Common myeloid progenitor, CD34-positive (primary cell): ENCODE measurements at regions not wholly inside any gene's neighbourhood (a gene's known extent, or its start where the extent isn't known, plus 50 kb on each side); places are given as distances from the start of the nearest gene placed in this dataset.

Source experiments
- CTCF ChIA-PET: fragments of 350-600 bp; sonication (Branson Sonifier 250); formaldehyde crosslinking; loops from one replicate; lab custom pipeline; 2021; ENCODE audit warnings: antibody characterized with exemption; lab: Charles Lee
- POLR2A ChIA-PET: fragments of 350-600 bp; sonication (Branson Sonifier 250); formaldehyde crosslinking; loops from one replicate; lab custom pipeline; 2021; ENCODE audit warnings: antibody characterized with exemption; lab: Charles Lee
- DNase-seq, 3 donors: peaks; one replicate each; pipeline versions ENCODE4 v3.0.0 to v3.0.0-alpha.2; 2013
- H3K27ac ChIP-seq, 2 experiments: 1 replicate in 1 of 2; 2 replicates in 1 of 2; pipeline ENCODE4 v1.7.0; 2013; ENCODE audit warnings: inconsistent platforms in 2 of 2, low read length in 2 of 2, mild to moderate bottlenecking in 2 of 2, low read depth in 1 of 2, moderate library complexity in 1 of 2; ENCODE audit not compliant: severe bottlenecking in 2 of 2, insufficient read depth in 1 of 2, poor library complexity in 1 of 2
- H3K27me3 ChIP-seq, 5 experiments: replicated peaks in 2 of 5; 1 replicate in 3 of 5; 2 replicates in 2 of 5; pipeline versions ENCODE4 v1.6.1 to v1.7.0; 2013; ENCODE audit warnings: low read length in 4 of 5, mild to moderate bottlenecking in 2 of 5, moderate library complexity in 2 of 5, inconsistent platforms in 1 of 5; ENCODE audit not compliant: insufficient read depth in 5 of 5, control insufficient read depth in 4 of 5
- H3K36me3 ChIP-seq, 4 experiments: 1 replicate in 2 of 4; 2 replicates in 2 of 4; pipeline versions ENCODE4 v1.6.1 to v1.7.0; 2013; ENCODE audit warnings: low read length in 3 of 4, control low read depth in 1 of 4, mild to moderate bottlenecking in 1 of 4; ENCODE audit not compliant: control insufficient read depth in 4 of 4, insufficient read depth in 4 of 4
- H3K4me1 ChIP-seq, 4 experiments: 1 replicate in 3 of 4; 2 replicates in 1 of 4; pipeline versions ENCODE4 v1.6.1 to v1.7.1; 2013; ENCODE audit warnings: low read length in 3 of 4, mild to moderate bottlenecking in 3 of 4, control low read depth in 1 of 4, inconsistent platforms in 1 of 4, moderate library complexity in 1 of 4; ENCODE audit not compliant: control insufficient read depth in 4 of 4, insufficient read depth in 4 of 4; ENCODE audit errors: control extremely low read depth in 1 of 4
- H3K4me3 ChIP-seq, 7 experiments: 1 replicate in 4 of 7; 2 replicates in 3 of 7; pipeline versions ENCODE4 v1.5.1 to v1.7.0; 2013; ENCODE audit warnings: mild to moderate bottlenecking in 7 of 7, low read length in 6 of 7, moderate library complexity in 6 of 7, inconsistent platforms in 2 of 7, low read depth in 2 of 7, control low read depth in 1 of 7; ENCODE audit not compliant: insufficient read depth in 4 of 7, control insufficient read depth in 1 of 7; ENCODE audit errors: extremely low read depth in 1 of 7
- H3K9me3 ChIP-seq, 5 experiments: 1 replicate in 4 of 5; 2 replicates in 1 of 5; pipeline versions ENCODE4 v1.6.1 to v1.7.1; 2013; ENCODE audit warnings: low read length in 4 of 5, mild to moderate bottlenecking in 2 of 5, inconsistent platforms in 1 of 5, low read depth in 1 of 5, moderate library complexity in 1 of 5; ENCODE audit not compliant: control insufficient read depth in 4 of 5, insufficient read depth in 2 of 5; ENCODE audit errors: control extremely low read depth in 1 of 5
- WGBS: methylation state at CpG from one replicate; pipeline ENCODE4 v1.1.5; 2013; ENCODE audit not compliant: insufficient coverage; 5-methylcytosine and 5-hydroxymethylcytosine counted together

- Histone ChIP-seq H3K9me3 (no peaks in the 10 kb centered on the region), H3K27me3 (peaks cover 0 to 2% (median 0%) of the 10 kb centered on the region in 5 experiments), H3K27ac (no peak overlapping the region), H3K4me1 (no peaks in the 10 kb centered on the region), H3K36me3 (no peaks in the 10 kb centered on the region), H3K4me3 (no peak overlapping the region)
- WGBS = no CpG with 5 or more reads among the region's 1 CpG
- no peak for DNase-seq
- CTCF ChIA-PET = no interaction called here
- POLR2A ChIA-PET = no interaction called here
Measured at GRCh38 chr5:59959330-59959729, 65.8 kb upstream of the PDE4D start.

- WGBS = no CpG with 5 or more reads among the region's 3 CpGs
- ChIA-PET CTCF (no interaction called here), POLR2A (no interaction called here)
- H3K9me3 ChIP-seq = no peaks in the 10 kb centered on the region
- no peak overlapping the region for H3K4me3 ChIP-seq
- H3K27ac ChIP-seq = no peak overlapping the region
- H3K4me1 ChIP-seq = no peaks in the 10 kb centered on the region
- no peak for DNase-seq
- H3K27me3 ChIP-seq = peaks cover 0 to 2% (median 0%) of the 10 kb centered on the region in 5 experiments
- no peaks in the 10 kb centered on the region for H3K36me3 ChIP-seq
Measured at GRCh38 chr5:59956130-59956783, 62.7 kb upstream of the PDE4D start.

GRCh38 chr5:59955241-59955640 lies 61.7 kb upstream of the PDE4D start:
- CTCF ChIA-PET = no interaction called here
- POLR2A ChIA-PET = no interaction called here
- no peaks in the 10 kb centered on the region for H3K4me1 ChIP-seq

GRCh38 chr5:59943452-59944113 lies 50.1 kb upstream of the PDE4D start:
- ChIA-PET CTCF (no interaction called here), POLR2A (no interaction called here)
- Histone ChIP-seq H3K4me1 (no peaks in the 10 kb centered on the region), H3K27ac (no peak overlapping the region), H3K27me3 (no peaks in the 10 kb centered on the region), H3K9me3 (peaks cover 0 to 3% (median 0%) of the 10 kb centered on the region in 5 experiments), H3K36me3 (no peaks in the 10 kb centered on the region), H3K4me3 (no peak overlapping the region)
- 97% methylated on average over 5 of the region's 6 CpGs for WGBS
- no peak for DNase-seq

More at GRCh38 chr5:59955241-59955640, 61.7 kb upstream of the PDE4D start:
- Histone ChIP-seq H3K4me3 (no peak overlapping the region), H3K27ac (no peak overlapping the region), H3K27me3 (peaks cover 0 to 2% (median 0%) of the 10 kb centered on the region in 5 experiments), H3K36me3 (no peaks in the 10 kb centered on the region), H3K9me3 (no peaks in the 10 kb centered on the region)
- no peak for DNase-seq
- 100% methylated on average over 1 of the region's 2 CpGs for WGBS
